Astrocyte (in vitro differentiated cells and primary cell): ENCODE measurements at regions not wholly inside any gene's neighbourhood (a gene's known extent, or its start where the extent isn't known, plus 50 kb on each side); places are given as distances from the start of the nearest gene placed in this dataset.

Experiments used
- CTCF ChIP-seq: IDR thresholded peaks from 2 replicates; pipeline ENCODE4 v1.5.1; 2011; ENCODE audit warnings: low read depth, mild to moderate bottlenecking, inconsistent platforms, low read length, moderate library complexity; ENCODE audit not compliant: insufficient read depth
- EZH2 ChIP-seq: IDR thresholded peaks from 2 replicates; pipeline ENCODE4 v1.6.1; 2012; ENCODE audit warnings: mild to moderate bottlenecking, low read length, inconsistent platforms; ENCODE audit not compliant: insufficient read depth

- TF ChIP-seq CTCF (no peak), EZH2 (no peak)
Observed at GRCh38 chr18:73696698-73697097, 450.9 kb downstream of the FBXO15 start.
